PC-3 (cell line): ENCODE measurements at regions not wholly inside any gene's neighbourhood (a gene's known extent, or its start where the extent isn't known, plus 50 kb on each side); places are given as distances from the start of the nearest gene placed in this dataset.
A peak's percentile ranks its signal among the peaks of the same experiment; 100 is the strongest.

Experiments used
- ATAC-seq: fragments of 200-7000 bp; cut with Tn5 transposase; 2 replicates; pipeline ENCODE4 v1.9.1; 2020; ENCODE audit warnings: mild to moderate bottlenecking, moderate library complexity
- BruUV-seq: library from RNA; stranded (reverse); fragments of 400-500 nt; replicated peaks from 2 replicates; lab custom pipeline; 2021; lab: Mats Ljungman, UMichigan
- CTCF ChIA-PET: fragments of 300-600 bp; sonication (Branson Sonifier 250); formaldehyde crosslinking; loops from one replicate; lab custom pipeline; 2022; ENCODE audit warnings: antibody characterized with exemption; lab: Charles Lee
- POLR2A ChIA-PET: fragments of 300-600 bp; sonication (Branson Sonifier 250); formaldehyde crosslinking; loops from one replicate; lab custom pipeline; 2022; ENCODE audit warnings: antibody characterized with exemption; ENCODE audit not compliant: unreplicated experiment; lab: Charles Lee
- DNase-seq: peaks from one replicate; pipeline ENCODE4 v3.0.0-alpha.2; 2015
- H2AFZ ChIP-seq: fragments of 300-600 bp; sonication (generic); 2 replicates; pipeline ENCODE4 v1.6.0; 2016; ENCODE audit warnings: antibody characterized with exemption, low read length
- H3F3A ChIP-seq: fragments of 300-600 bp; sonication (generic); one replicate; pipeline ENCODE4 v1.6.0; 2017; ENCODE audit warnings: antibody characterized with exemption, low read length, control low read depth, mild to moderate bottlenecking; ENCODE audit not compliant: unreplicated experiment
- H3K27ac ChIP-seq: fragments of 300-600 bp; sonication (generic); 2 replicates; pipeline ENCODE4 v1.5.1; 2016; ENCODE audit warnings: mild to moderate bottlenecking, low read length
- H3K27me3 ChIP-seq: fragments of 300-600 bp; sonication (generic); 2 replicates; pipeline ENCODE4 v1.6.1; 2016; ENCODE audit warnings: low read length, mixed read lengths
- H3K36me3 ChIP-seq: fragments of 300-600 bp; sonication (generic); 2 replicates; pipeline ENCODE4 v1.6.1; 2016; ENCODE audit warnings: low read depth, mixed run types, low read length, mixed read lengths
- H3K4me1 ChIP-seq: fragments of 300-600 bp; sonication (generic); 2 replicates; pipeline ENCODE4 v1.5.1; 2016; ENCODE audit warnings: low read length; ENCODE audit not compliant: insufficient read depth
- H3K4me2 ChIP-seq: fragments of 300-600 bp; sonication (generic); 2 replicates; pipeline ENCODE4 v1.6.0; 2016; ENCODE audit warnings: low read length
- H3K4me3 ChIP-seq: fragments of 300-600 bp; sonication (generic); 2 replicates; pipeline ENCODE4 v1.5.1; 2016; ENCODE audit warnings: mild to moderate bottlenecking, low read length, mixed read lengths
- H3K79me2 ChIP-seq: fragments of 300-600 bp; sonication (generic); 2 replicates; pipeline ENCODE4 v1.6.1; 2017; ENCODE audit warnings: low read length, mixed read lengths
- H3K9ac ChIP-seq: fragments of 300-600 bp; sonication (generic); 2 replicates; pipeline ENCODE4 v1.6.0; 2016; ENCODE audit warnings: mild to moderate bottlenecking, low read length
- H3K9me2 ChIP-seq: fragments of 300-600 bp; sonication (generic); replicated peaks from 2 replicates; pipeline ENCODE4 v1.6.1; 2016; ENCODE audit warnings: mixed run types, low read length, mixed read lengths
- H3K9me3 ChIP-seq: fragments of 300-600 bp; sonication (generic); 2 replicates; pipeline ENCODE4 v1.6.1; 2016; ENCODE audit warnings: low read length, mixed read lengths
- H4K20me1 ChIP-seq: fragments of 300-600 bp; sonication (generic); 2 replicates; pipeline ENCODE4 v1.6.1; 2016; ENCODE audit warnings: low read length, mixed read lengths
- CTCF ChIP-seq: fragments of 300-600 bp; sonication (generic); conservative IDR thresholded peaks from 2 replicates; pipeline ENCODE4 v1.5.1; 2017; ENCODE audit warnings: antibody characterized with exemption, low read depth, mild to moderate bottlenecking, low read length
- EZH2 ChIP-seq: fragments of 300-600 bp; sonication (generic); IDR thresholded peaks from one replicate; pipeline ENCODE4 v1.6.1; 2017; ENCODE audit warnings: antibody characterized with exemption, mild to moderate bottlenecking, low read length; ENCODE audit not compliant: unreplicated experiment
- EZH2phosphoT487 ChIP-seq: fragments of 300-600 bp; sonication (generic); IDR thresholded peaks from 2 replicates; pipeline ENCODE4 v1.6.1; 2018; ENCODE audit warnings: mild to moderate bottlenecking, antibody characterized with exemption, low read length, borderline replicate concordance
- intact Hi-C: fragments of 100-400 bp; cut with micrococcal nuclease; formaldehyde crosslinking; loops from 2 replicates; pipeline ENCODE4 v1.9.0; 2023

- DNase-seq = no peak
- no peaks in the 10 kb centered on the region for H3F3A ChIP-seq
- H2AFZ ChIP-seq = no peak overlapping the region
- no peaks in the 10 kb centered on the region for H3K9me3 ChIP-seq
- H3K36me3 ChIP-seq = no peaks in the 10 kb centered on the region
- no peak overlapping the region for H3K27ac ChIP-seq
- ATAC-seq = no peak
- no peak overlapping the region for H3K9ac ChIP-seq
- no peaks in the 10 kb centered on the region for H3K79me2 ChIP-seq
- intact Hi-C loops = no loop called here
- ChIA-PET POLR2A (no interaction called here), CTCF (no interaction called here)
- no TSS peak for BruUV-seq
- no peak overlapping the region for H3K4me2 ChIP-seq
- H4K20me1 ChIP-seq = no peaks in the 10 kb centered on the region
- no peak for TF ChIP-seq EZH2phosphoT487
- no peak for TF ChIP-seq EZH2
- no peak for TF ChIP-seq CTCF
- H3K4me3 ChIP-seq = no peak overlapping the region
- no peaks in the 10 kb centered on the region for H3K9me2 ChIP-seq
- peaks cover 10% of the 10 kb centered on the region; the same call in 1 of the 2 replicates for H3K4me1 ChIP-seq
- H3K27me3 ChIP-seq = no peaks in the 10 kb centered on the region
Measured at GRCh38 chr4:177798161-177798560, 355.9 kb upstream of the AGA start.

- Histone ChIP-seq H3K79me2 (no peaks in the 10 kb centered on the region), H3K9me2 (no peaks in the 10 kb centered on the region), H3K27me3 (no peaks in the 10 kb centered on the region), H3K27ac (no peak overlapping the region), H3K36me3 (no peaks in the 10 kb centered on the region), H2AFZ (no peak overlapping the region), H4K20me1 (no peaks in the 10 kb centered on the region), H3K9me3 (no peaks in the 10 kb centered on the region), H3K9ac (no peak overlapping the region), H3K4me1 (peaks cover 10% of the 10 kb centered on the region; the same call in 1 of the 2 replicates), H3K4me2 (no peak overlapping the region), H3K4me3 (no peak overlapping the region), H3F3A (no peaks in the 10 kb centered on the region)
- no TSS peak for BruUV-seq
- intact Hi-C loops = no loop called here
- CTCF ChIA-PET = no interaction called here
- TF ChIP-seq EZH2phosphoT487 = no peak
- no peak for TF ChIP-seq CTCF
- no peak for TF ChIP-seq EZH2
- no peak for ATAC-seq
- no peak for DNase-seq
- POLR2A ChIA-PET = no interaction called here
Measured at GRCh38 chr4:177802162-177802561, 359.9 kb upstream of the AGA start.

GRCh38 chr4:177802661-177803060 is 360.4 kb upstream of the AGA start:
- Histone ChIP-seq H3K4me2 (no peak overlapping the region), H3F3A (no peaks in the 10 kb centered on the region), H3K27ac (no peak overlapping the region), H3K4me3 (no peak overlapping the region), H3K36me3 (no peaks in the 10 kb centered on the region), H3K4me1 (peaks cover 10% of the 10 kb centered on the region; the same call in 1 of the 2 replicates), H3K27me3 (no peaks in the 10 kb centered on the region), H3K9ac (no peak overlapping the region), H3K9me2 (no peaks in the 10 kb centered on the region), H3K79me2 (no peaks in the 10 kb centered on the region), H3K9me3 (no peaks in the 10 kb centered on the region), H4K20me1 (no peaks in the 10 kb centered on the region), H2AFZ (no peak overlapping the region)
- TF ChIP-seq EZH2 (no peak), EZH2phosphoT487 (no peak), CTCF (no peak)
- intact Hi-C loops = no loop called here
- POLR2A ChIA-PET = no interaction called here
- CTCF ChIA-PET = no interaction called here
- peak; percentile 87 for ATAC-seq
- BruUV-seq = no TSS peak
- DNase-seq = peak; percentile 54
